ENCODE measurements at regions not wholly inside any gene's neighbourhood (a gene's known extent, or its start where the extent isn't known, plus 50 kb on each side); places are given as distances from the start of the nearest gene placed in this dataset.

DNA sequence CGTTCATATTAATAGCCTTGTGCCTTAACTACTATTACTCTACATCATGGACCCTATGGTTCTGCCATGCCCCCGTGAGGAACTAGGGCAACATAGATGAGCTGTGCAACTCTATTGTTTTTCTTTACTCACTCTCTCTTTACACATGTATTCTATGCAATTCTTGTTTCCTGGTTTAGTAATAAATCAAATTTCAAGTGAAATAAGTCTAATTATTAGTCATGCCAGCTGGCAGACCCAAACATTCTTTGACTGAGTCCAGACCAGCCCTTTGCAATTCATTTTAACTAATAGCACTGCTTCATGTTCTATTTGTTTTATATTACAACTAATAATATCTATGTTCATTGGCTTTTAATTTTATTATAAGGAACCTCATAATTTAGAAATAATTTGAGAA, 789.3 kb upstream of the ADAMTS5 start:
- peaks cover 0 to 4% (median 0%) of the 10 kb centered on the region in 4 donors for H3K9me3 ChIP-seq (ENCODE audit: control insufficient read depth in 4 of 4, insufficient read depth in 3 of 4, low read length in 3 of 4)
- no peak overlapping the region for H3K4me3 ChIP-seq
- TF ChIP-seq, protein P1, sequence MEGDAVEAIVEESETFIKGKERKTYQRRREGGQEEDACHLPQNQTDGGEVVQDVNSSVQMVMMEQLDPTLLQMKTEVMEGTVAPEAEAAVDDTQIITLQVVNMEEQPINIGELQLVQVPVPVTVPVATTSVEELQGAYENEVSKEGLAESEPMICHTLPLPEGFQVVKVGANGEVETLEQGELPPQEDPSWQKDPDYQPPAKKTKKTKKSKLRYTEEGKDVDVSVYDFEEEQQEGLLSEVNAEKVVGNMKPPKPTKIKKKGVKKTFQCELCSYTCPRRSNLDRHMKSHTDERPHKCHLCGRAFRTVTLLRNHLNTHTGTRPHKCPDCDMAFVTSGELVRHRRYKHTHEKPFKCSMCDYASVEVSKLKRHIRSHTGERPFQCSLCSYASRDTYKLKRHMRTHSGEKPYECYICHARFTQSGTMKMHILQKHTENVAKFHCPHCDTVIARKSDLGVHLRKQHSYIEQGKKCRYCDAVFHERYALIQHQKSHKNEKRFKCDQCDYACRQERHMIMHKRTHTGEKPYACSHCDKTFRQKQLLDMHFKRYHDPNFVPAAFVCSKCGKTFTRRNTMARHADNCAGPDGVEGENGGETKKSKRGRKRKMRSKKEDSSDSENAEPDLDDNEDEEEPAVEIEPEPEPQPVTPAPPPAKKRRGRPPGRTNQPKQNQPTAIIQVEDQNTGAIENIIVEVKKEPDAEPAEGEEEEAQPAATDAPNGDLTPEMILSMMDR (IDR thresholded peaks at IDR 0.05; ENCODE audit: control extremely low read depth, extremely low read depth), result no peak
- H3K27me3 ChIP-seq (ENCODE audit: control insufficient read depth in 3 of 3, insufficient read depth in 3 of 3, low read length in 2 of 3), result no peaks in the 10 kb centered on the region
- H3K27ac ChIP-seq (ENCODE audit: low read depth in 1 of 2, low read length in 1 of 2), result no peak overlapping the region
- H3K4me1 ChIP-seq (ENCODE audit: control insufficient read depth in 5 of 5, insufficient read depth in 5 of 5, low read length in 5 of 5), result no peaks in the 10 kb centered on the region
- H3K9ac ChIP-seq (ENCODE audit: insufficient read depth in 1 of 2, low read length in 2 of 2), result no peak overlapping the region
- 91 to 97% methylated on average over 2 of the region's 2 CpGs for WGBS, 2 donors
- no peaks in the 10 kb centered on the region for H3K36me3 ChIP-seq (ENCODE audit: control insufficient read depth in 4 of 4, insufficient read depth in 4 of 4, low read length in 4 of 4)
- DNase-seq (no peak), ATAC-seq (ENCODE audit: insufficient read depth, low FRiP score) (no peak)

DNA sequence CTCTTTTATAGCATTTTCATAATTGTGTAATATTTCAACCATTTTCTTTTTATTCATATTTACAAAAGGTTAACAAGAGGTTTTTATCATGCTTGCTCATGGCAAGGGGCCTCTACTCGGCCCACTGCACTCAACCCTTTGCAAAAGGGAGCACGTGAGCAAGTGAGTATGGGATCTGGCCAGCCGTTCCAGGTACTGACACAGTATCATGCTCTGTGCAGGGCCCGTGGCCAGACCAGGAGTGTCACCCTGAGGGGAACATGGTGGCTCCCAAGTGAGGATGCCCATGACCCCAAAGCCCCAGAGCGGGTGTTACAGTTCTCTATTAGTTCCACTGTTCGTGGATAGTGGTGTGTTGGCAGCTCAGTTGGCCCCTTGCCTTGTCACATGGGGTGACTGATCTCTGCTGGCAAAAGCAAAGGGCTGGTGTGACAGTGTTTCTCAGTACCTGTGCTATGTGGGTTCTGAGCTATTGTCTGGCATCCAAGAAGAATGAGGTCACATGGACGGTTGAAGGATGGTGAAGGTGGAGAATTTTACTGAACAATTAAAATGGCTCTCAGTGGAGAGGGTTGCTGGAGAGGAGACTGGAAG, 777.2 kb upstream of the ADAMTS5 start:
- no peak for DNase-seq
- WGBS, 2 donors, result 80 to 92% methylated on average over 7 of the region's 7 CpGs
- Histone ChIP-seq H3K36me3 (ENCODE audit: control insufficient read depth in 4 of 4, insufficient read depth in 4 of 4, low read length in 4 of 4) (no peaks in the 10 kb centered on the region), H3K9me3 (ENCODE audit: control insufficient read depth in 4 of 4, insufficient read depth in 3 of 4, low read length in 3 of 4) (peaks cover 0 to 5% (median 0%) of the 10 kb centered on the region in 4 donors), H3K4me3 (no peak overlapping the region), H3K9ac (ENCODE audit: insufficient read depth in 1 of 2, low read length in 2 of 2) (no peak overlapping the region), H3K27ac (ENCODE audit: low read depth in 1 of 2, low read length in 1 of 2) (no peak overlapping the region), H3K4me1 (ENCODE audit: control insufficient read depth in 5 of 5, insufficient read depth in 5 of 5, low read length in 5 of 5) (peaks cover 0 to 9% (median 0%) of the 10 kb centered on the region in 5 donors), H3K27me3 (ENCODE audit: control insufficient read depth in 3 of 3, insufficient read depth in 3 of 3, low read length in 2 of 3) (no peaks in the 10 kb centered on the region)
- TF ChIP-seq, protein P1 (IDR thresholded peaks at IDR 0.05; ENCODE audit: control extremely low read depth, extremely low read depth), result no peak
- no peak for ATAC-seq (ENCODE audit: insufficient read depth, low FRiP score)

DNA sequence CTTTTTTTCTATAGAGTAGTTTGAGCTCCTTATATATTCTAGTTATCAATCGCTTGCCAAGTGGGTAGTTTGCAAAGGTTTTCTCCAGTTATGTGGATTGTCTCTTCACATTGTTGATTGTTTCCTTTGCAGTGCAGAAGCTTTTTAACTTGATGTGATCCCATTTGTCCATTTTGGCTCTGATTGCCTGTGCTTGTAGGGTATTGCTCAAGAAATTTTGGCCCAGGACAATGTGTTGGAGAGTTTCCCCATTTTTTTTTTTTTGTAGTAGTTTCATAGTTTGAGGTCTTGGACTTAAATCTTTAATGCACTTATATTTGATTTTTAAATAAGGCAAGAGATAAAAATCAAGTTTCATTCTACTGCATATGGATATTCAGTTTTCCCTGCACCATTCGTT, 774.8 kb upstream of the ADAMTS5 start:
- Histone ChIP-seq H3K4me3 (no peak overlapping the region), H3K9ac (ENCODE audit: insufficient read depth in 1 of 2, low read length in 2 of 2) (no peak overlapping the region), H3K36me3 (ENCODE audit: control insufficient read depth in 4 of 4, insufficient read depth in 4 of 4, low read length in 4 of 4) (no peaks in the 10 kb centered on the region), H3K9me3 (ENCODE audit: control insufficient read depth in 4 of 4, insufficient read depth in 3 of 4, low read length in 3 of 4) (peaks cover 0 to 5% (median 0%) of the 10 kb centered on the region in 4 donors), H3K4me1 (ENCODE audit: control insufficient read depth in 5 of 5, insufficient read depth in 5 of 5, low read length in 5 of 5) (peaks cover 0 to 9% (median 0%) of the 10 kb centered on the region in 5 donors), H3K27ac (ENCODE audit: low read depth in 1 of 2, low read length in 1 of 2) (no peak overlapping the region), H3K27me3 (ENCODE audit: control insufficient read depth in 3 of 3, insufficient read depth in 3 of 3, low read length in 2 of 3) (no peaks in the 10 kb centered on the region)
- TF ChIP-seq, protein P1 (IDR thresholded peaks at IDR 0.05; ENCODE audit: control extremely low read depth, extremely low read depth), result no peak
- ATAC-seq (ENCODE audit: insufficient read depth, low FRiP score) (no peak), DNase-seq (peak in 2 of 3 donors; percentile 82 to 90)
- 80 to 92% methylated on average over 2 of the region's 2 CpGs for WGBS, 2 donors

DNA sequence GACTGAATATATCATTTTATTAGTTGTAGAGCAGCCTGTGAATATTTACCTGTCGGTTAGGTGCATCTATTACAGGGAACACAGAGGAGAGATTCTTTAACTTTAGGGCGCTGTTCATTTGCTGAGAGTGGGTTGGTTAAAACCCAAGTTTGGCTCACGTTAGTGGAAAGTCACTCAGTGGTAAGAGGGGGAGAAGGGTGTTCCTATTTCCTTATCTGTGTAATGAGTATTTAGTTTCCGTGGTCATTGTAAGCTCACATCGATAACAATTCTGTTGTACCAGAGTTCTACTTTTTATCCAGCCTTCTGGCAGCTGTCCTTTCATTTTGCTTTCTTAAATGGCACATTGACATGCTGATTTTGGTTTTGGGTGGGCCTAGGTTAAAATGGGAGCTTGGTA, 773.2 kb upstream of the ADAMTS5 start:
- Histone ChIP-seq H3K9ac (ENCODE audit: insufficient read depth in 1 of 2, low read length in 2 of 2) (no peak overlapping the region), H3K4me1 (ENCODE audit: control insufficient read depth in 5 of 5, insufficient read depth in 5 of 5, low read length in 5 of 5) (peaks cover 0 to 9% (median 0%) of the 10 kb centered on the region in 5 donors), H3K27ac (ENCODE audit: low read depth in 1 of 2, low read length in 1 of 2) (no peak overlapping the region), H3K4me3 (no peak overlapping the region), H3K36me3 (ENCODE audit: control insufficient read depth in 4 of 4, insufficient read depth in 4 of 4, low read length in 4 of 4) (no peaks in the 10 kb centered on the region), H3K9me3 (ENCODE audit: control insufficient read depth in 4 of 4, insufficient read depth in 3 of 4, low read length in 3 of 4) (peaks cover 0 to 5% (median 0%) of the 10 kb centered on the region in 4 donors), H3K27me3 (ENCODE audit: control insufficient read depth in 3 of 3, insufficient read depth in 3 of 3, low read length in 2 of 3) (no peaks in the 10 kb centered on the region)
- no peak for ATAC-seq (ENCODE audit: insufficient read depth, low FRiP score)
- WGBS, 2 donors, result 60 to 70% methylated on average over 5 of the region's 5 CpGs
- DNase-seq, result no peak
- TF ChIP-seq, protein P1 (IDR thresholded peaks at IDR 0.05; ENCODE audit: control extremely low read depth, extremely low read depth), result no peak

Measured in lung (tissue), 11 donors.